Endodermal cell (in vitro differentiated cells): ENCODE measurements at regions not wholly inside any gene's neighbourhood (a gene's known extent, or its start where the extent isn't known, plus 50 kb on each side); places are given as distances from the start of the nearest gene placed in this dataset.

Experiments
- DNase-seq: peaks from one replicate; pipeline ENCODE4 v3.0.0-alpha.2; 2017
- H3K27ac ChIP-seq: 2 replicates; pipeline ENCODE4 v1.5.1; 2013; ENCODE audit warnings: mild to moderate bottlenecking, low read depth, low read length, moderate library complexity
- H3K27me3 ChIP-seq: 2 replicates; pipeline ENCODE4 v1.6.1; 2013; ENCODE audit warnings: mild to moderate bottlenecking, low read length, moderate library complexity; ENCODE audit not compliant: insufficient read depth, control insufficient read depth, poor library complexity, severe bottlenecking
- H3K36me3 ChIP-seq: 2 replicates; pipeline ENCODE4 v1.7.0; 2013; ENCODE audit warnings: mild to moderate bottlenecking, low read length, moderate library complexity; ENCODE audit not compliant: control insufficient read depth, insufficient read depth
- H3K4me1 ChIP-seq: one replicate; pipeline ENCODE4 v1.7.0; 2013; ENCODE audit warnings: low read length; ENCODE audit not compliant: control insufficient read depth, insufficient read depth
- H3K4me3 ChIP-seq: 2 replicates; pipeline ENCODE4 v1.5.1; 2013; ENCODE audit warnings: mild to moderate bottlenecking, low read length, moderate library complexity
- H3K9ac ChIP-seq: 2 replicates; pipeline ENCODE4 v1.6.1; 2013; ENCODE audit warnings: mild to moderate bottlenecking, low read length, moderate library complexity; ENCODE audit not compliant: poor library complexity, severe bottlenecking; ENCODE audit errors: extremely low read depth
- H3K9me3 ChIP-seq: 2 replicates; pipeline ENCODE4 v1.6.1; 2013; ENCODE audit warnings: mild to moderate bottlenecking, low read length, moderate library complexity; ENCODE audit not compliant: control insufficient read depth
- H3K27ac Mint-ChIP-seq: 2 replicates; pipeline ENCODE4 v1.8.0; 2020; ENCODE audit warnings: mixed read lengths
- H3K27me3 Mint-ChIP-seq: 2 replicates; pipeline ENCODE4 v1.8.0; 2021; ENCODE audit warnings: mild to moderate bottlenecking, mixed read lengths; ENCODE audit not compliant: insufficient read depth
- H3K36me3 Mint-ChIP-seq: 2 replicates; pipeline ENCODE4 v1.8.0; 2020; ENCODE audit warnings: low read depth, mixed read lengths
- H3K4me1 Mint-ChIP-seq: 2 replicates; pipeline ENCODE4 v1.8.0; 2020; ENCODE audit warnings: mixed read lengths
- H3K4me3 Mint-ChIP-seq: 2 replicates; pipeline ENCODE4 v1.8.0; 2020; ENCODE audit warnings: mild to moderate bottlenecking, moderate library complexity, mixed read lengths
- H3K9me3 Mint-ChIP-seq: 2 replicates; pipeline ENCODE4 v1.8.0; 2020; ENCODE audit warnings: mild to moderate bottlenecking, mixed read lengths
- CTCF ChIP-seq: fragments of 200-600 bp; sonication (generic); conservative IDR thresholded peaks from 2 replicates; pipeline ENCODE4 v1.5.0; 2021; ENCODE audit warnings: antibody characterized with exemption, mild to moderate bottlenecking
- WGBS, 2 experiments: methylation state at CpG; one replicate each; pipeline versions ENCODE4 v1.1.5 to v1.1.7; 2013; ENCODE audit warnings: missing lambda C conversion rate in 2 of 2, mixed read lengths in 1 of 2; ENCODE audit not compliant: insufficient coverage in 1 of 2, insufficient read length in 1 of 2; 5-methylcytosine and 5-hydroxymethylcytosine counted together

- H3K27ac Mint-ChIP-seq, result no peak overlapping the region
- Histone ChIP-seq H3K9ac (no peak overlapping the region), H3K4me1 (peaks cover 3% of the 10 kb centered on the region), H3K27ac (no peak overlapping the region), H3K27me3 (peaks cover 36% of the 10 kb centered on the region), H3K9me3 (no peaks in the 10 kb centered on the region), H3K4me3 (no peak overlapping the region), H3K36me3 (no peaks in the 10 kb centered on the region)
- H3K27me3 Mint-ChIP-seq, result peaks cover 19% of the 10 kb centered on the region
- DNase-seq, result no peak
- H3K9me3 Mint-ChIP-seq, result no peaks in the 10 kb centered on the region
- TF ChIP-seq CTCF, result no peak
- no peaks in the 10 kb centered on the region for H3K36me3 Mint-ChIP-seq
- H3K4me3 Mint-ChIP-seq, result no peak overlapping the region
- H3K4me1 Mint-ChIP-seq, result peaks cover 22% of the 10 kb centered on the region
- 88% methylated on average over 1 of the region's 1 CpG; no CpG with 5 or more reads in 1 of the 2 experiments for WGBS, 2 experiments
Observed at GRCh38 chr13:73988461-73988860, 145.7 kb downstream of the KLF12 start.

DNA sequence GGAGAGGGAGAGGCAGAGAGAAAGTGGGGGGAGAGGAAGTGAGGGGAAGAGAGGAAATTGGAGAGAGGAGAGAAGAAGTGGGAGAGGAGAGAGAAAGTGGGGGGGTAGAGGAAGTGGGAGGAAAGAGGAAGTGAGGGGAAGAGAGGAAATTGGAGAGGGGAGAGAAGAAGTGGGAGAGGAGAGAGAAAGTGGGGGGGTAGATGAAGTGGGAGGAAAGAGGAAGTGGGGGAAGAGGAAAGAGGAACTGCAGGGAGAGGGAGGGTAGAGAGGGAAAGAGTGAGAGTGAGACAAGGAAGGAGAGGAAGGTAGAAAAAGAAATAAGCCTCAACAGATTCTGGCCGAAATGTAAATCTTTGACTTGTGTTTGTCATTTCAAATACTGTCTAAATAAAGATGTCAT, 146.6 kb downstream of the KLF12 start:
- H3K4me3 Mint-ChIP-seq, result no peak overlapping the region
- Histone ChIP-seq H3K9me3 (no peaks in the 10 kb centered on the region), H3K27ac (no peak overlapping the region), H3K4me3 (no peak overlapping the region), H3K36me3 (no peaks in the 10 kb centered on the region), H3K4me1 (peaks cover 3% of the 10 kb centered on the region), H3K27me3 (peaks cover 42% of the 10 kb centered on the region), H3K9ac (no peak overlapping the region)
- peaks cover 19% of the 10 kb centered on the region for H3K27me3 Mint-ChIP-seq
- no peak for TF ChIP-seq CTCF
- DNase-seq, result no peak
- H3K9me3 Mint-ChIP-seq, result no peaks in the 10 kb centered on the region
- peaks cover 22% of the 10 kb centered on the region for H3K4me1 Mint-ChIP-seq
- H3K27ac Mint-ChIP-seq, result no peak overlapping the region
- H3K36me3 Mint-ChIP-seq, result no peaks in the 10 kb centered on the region
- WGBS, 2 experiments, result 100% methylated on average over 1 of the region's 1 CpG

GRCh38 chr13:73985783-73986182, 148.4 kb downstream of the KLF12 start:
- Mint-ChIP-seq H3K4me1 (peaks cover 22% of the 10 kb centered on the region), H3K9me3 (no peaks in the 10 kb centered on the region), H3K4me3 (no peak overlapping the region), H3K36me3 (no peaks in the 10 kb centered on the region), H3K27ac (no peak overlapping the region), H3K27me3 (peaks cover 19% of the 10 kb centered on the region)
- H3K4me3 ChIP-seq, result no peak overlapping the region
- DNase-seq, result no peak
- 75% methylated on average over 3 of the region's 3 CpGs; no CpG with 5 or more reads in 1 of the 2 experiments for WGBS, 2 experiments
- H3K9me3 ChIP-seq, result no peaks in the 10 kb centered on the region
- no peak for TF ChIP-seq CTCF
- no peaks in the 10 kb centered on the region for H3K36me3 ChIP-seq
- peaks cover 3% of the 10 kb centered on the region for H3K4me1 ChIP-seq
- H3K27ac ChIP-seq, result no peak overlapping the region
- peaks cover 42% of the 10 kb centered on the region for H3K27me3 ChIP-seq
- H3K9ac ChIP-seq, result no peak overlapping the region
